ENCODE measurements at regions not wholly inside any gene's neighbourhood (a gene's known extent, or its start where the extent isn't known, plus 50 kb on each side); places are given as distances from the start of the nearest gene placed in this dataset.

- no peaks in the 10 kb centered on the region for H3K9me3 Mint-ChIP-seq
- H3K27ac Mint-ChIP-seq: no peak overlapping the region
- intact Hi-C loops (cut with micrococcal nuclease): no loop called here
- CTCF ChIA-PET: no interaction called here
- no peaks in the 10 kb centered on the region for H3K36me3 Mint-ChIP-seq (ENCODE audit: low read depth)
- no peak overlapping the region for H3K4me3 Mint-ChIP-seq
- DNase-seq: no peak
- peaks cover 29% of the 10 kb centered on the region for H3K4me1 Mint-ChIP-seq (ENCODE audit: low read depth)
- no peaks in the 10 kb centered on the region for H3K27me3 Mint-ChIP-seq (ENCODE audit: low read depth)
These were observed 279.6 kb upstream of the PRDM1 start for GRCh38 chr6:105806486-105806920.

- DNase-seq: no peak
- H3K9me3 Mint-ChIP-seq: no peaks in the 10 kb centered on the region
- CTCF ChIA-PET: no interaction called here
- H3K4me3 Mint-ChIP-seq: no peak overlapping the region
- no peak overlapping the region for H3K27ac Mint-ChIP-seq
- no peaks in the 10 kb centered on the region for H3K36me3 Mint-ChIP-seq (ENCODE audit: low read depth)
- no peaks in the 10 kb centered on the region for H3K27me3 Mint-ChIP-seq (ENCODE audit: low read depth)
- intact Hi-C loops (cut with micrococcal nuclease): no loop called here
- H3K4me1 Mint-ChIP-seq (ENCODE audit: low read depth): peaks cover 26% of the 10 kb centered on the region
These were observed 280.6 kb upstream of the PRDM1 start for GRCh38 chr6:105805501-105806023.

- intact Hi-C loops (cut with micrococcal nuclease): no loop called here
- no peak overlapping the region for H3K27ac Mint-ChIP-seq
- DNase-seq: no peak
- no peaks in the 10 kb centered on the region for H3K9me3 Mint-ChIP-seq
- peaks cover 14% of the 10 kb centered on the region for H3K4me1 Mint-ChIP-seq (ENCODE audit: low read depth)
- H3K36me3 Mint-ChIP-seq (ENCODE audit: low read depth): no peaks in the 10 kb centered on the region
- H3K4me3 Mint-ChIP-seq: no peak overlapping the region
- CTCF ChIA-PET: no interaction called here
- no peaks in the 10 kb centered on the region for H3K27me3 Mint-ChIP-seq (ENCODE audit: low read depth)
These were observed 281.7 kb upstream of the PRDM1 start for GRCh38 chr6:105804424-105804823.

- no peaks in the 10 kb centered on the region for H3K27me3 Mint-ChIP-seq (ENCODE audit: low read depth)
- H3K4me1 Mint-ChIP-seq (ENCODE audit: low read depth): peaks cover 10% of the 10 kb centered on the region
- no peak overlapping the region for H3K27ac Mint-ChIP-seq
- no peaks in the 10 kb centered on the region for H3K36me3 Mint-ChIP-seq (ENCODE audit: low read depth)
- CTCF ChIA-PET: no interaction called here
- H3K4me3 Mint-ChIP-seq: no peak overlapping the region
- H3K9me3 Mint-ChIP-seq: no peaks in the 10 kb centered on the region
- DNase-seq: no peak
- intact Hi-C loops (cut with micrococcal nuclease): no loop called here
These were observed 282.1 kb upstream of the PRDM1 start for GRCh38 chr6:105804000-105804399.

DNA sequence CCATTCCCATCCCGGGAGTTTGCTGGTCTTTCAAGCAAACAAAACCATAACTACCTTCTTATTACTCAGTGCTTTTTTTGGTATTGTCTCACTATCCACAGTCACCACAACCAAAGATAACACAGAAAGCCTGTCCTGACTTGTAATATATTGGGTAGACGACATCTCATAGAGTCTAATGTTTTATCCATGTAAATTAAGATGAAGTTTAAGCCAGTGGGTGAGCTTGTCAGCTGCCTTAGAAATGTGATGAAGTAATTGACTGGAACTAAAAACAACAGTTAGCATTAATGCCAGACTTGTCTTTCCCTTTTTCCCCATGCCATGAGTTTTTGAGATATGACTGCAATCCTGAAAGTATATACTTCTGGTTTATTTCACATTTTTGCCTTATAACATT, 282.7 kb upstream of the PRDM1 start:
- no peak for DNase-seq
- Mint-ChIP-seq H3K27ac (no peak overlapping the region), H3K9me3 (no peaks in the 10 kb centered on the region), H3K27me3 (ENCODE audit: low read depth) (no peaks in the 10 kb centered on the region), H3K4me1 (ENCODE audit: low read depth) (peaks cover 5% of the 10 kb centered on the region), H3K36me3 (ENCODE audit: low read depth) (no peaks in the 10 kb centered on the region), H3K4me3 (no peak overlapping the region)
- intact Hi-C loops (cut with micrococcal nuclease): no loop called here
- CTCF ChIA-PET: no interaction called here

DNA sequence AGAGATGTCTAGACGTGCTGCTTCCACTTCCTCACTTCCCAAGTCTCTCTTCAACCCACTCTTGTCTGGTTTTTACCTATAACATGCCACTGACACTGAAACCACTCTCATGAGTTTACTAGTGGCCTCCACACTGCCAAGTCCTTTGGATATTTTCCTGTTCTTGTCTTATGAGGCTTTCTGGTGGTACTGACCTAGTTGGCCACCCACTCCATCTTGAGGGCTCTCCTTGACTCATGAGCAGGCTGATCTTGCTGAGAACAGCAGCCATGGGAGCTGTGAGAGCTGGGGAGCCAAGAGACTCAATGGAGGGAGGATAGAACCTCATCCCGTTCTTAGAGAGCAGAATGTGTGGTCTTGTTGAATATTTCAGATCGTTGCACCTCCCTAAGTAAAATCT, 283.4 kb upstream of the PRDM1 start:
- CTCF ChIA-PET: no interaction called here
- no peaks in the 10 kb centered on the region for H3K4me1 Mint-ChIP-seq (ENCODE audit: low read depth)
- no peak overlapping the region for H3K27ac Mint-ChIP-seq
- DNase-seq: no peak
- intact Hi-C loops (cut with micrococcal nuclease): no loop called here
- H3K36me3 Mint-ChIP-seq (ENCODE audit: low read depth): no peaks in the 10 kb centered on the region
- H3K4me3 Mint-ChIP-seq: no peak overlapping the region
- H3K27me3 Mint-ChIP-seq (ENCODE audit: low read depth): no peaks in the 10 kb centered on the region
- H3K9me3 Mint-ChIP-seq: no peaks in the 10 kb centered on the region

DNA sequence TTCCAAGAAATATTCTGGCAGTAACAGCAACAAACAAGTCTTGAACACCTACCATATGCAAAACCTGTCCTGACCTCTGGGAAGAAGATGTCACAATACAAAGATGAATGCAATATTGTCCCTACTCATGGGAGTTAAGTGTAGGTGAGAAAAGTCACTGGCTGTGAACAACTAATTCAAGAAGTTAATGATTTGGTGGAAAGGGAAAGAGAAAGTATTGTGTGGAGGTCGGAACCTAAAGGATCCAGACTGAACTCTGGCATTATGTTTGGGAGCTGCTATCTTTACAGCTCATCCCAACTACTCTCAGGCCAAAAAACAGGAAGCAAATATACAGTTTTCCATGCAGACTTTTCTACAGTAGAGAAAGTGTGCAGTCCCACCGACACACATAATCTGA, 285.3 kb upstream of the PRDM1 start:
- Mint-ChIP-seq H3K9me3 (no peaks in the 10 kb centered on the region), H3K27ac (no peak overlapping the region), H3K27me3 (ENCODE audit: low read depth) (no peaks in the 10 kb centered on the region), H3K4me1 (ENCODE audit: low read depth) (peaks cover 1% of the 10 kb centered on the region), H3K4me3 (no peak overlapping the region), H3K36me3 (ENCODE audit: low read depth) (no peaks in the 10 kb centered on the region)
- intact Hi-C loops (cut with micrococcal nuclease): no loop called here
- DNase-seq: no peak
- CTCF ChIA-PET: no interaction called here

- no peaks in the 10 kb centered on the region for H3K9me3 Mint-ChIP-seq
- H3K36me3 Mint-ChIP-seq (ENCODE audit: low read depth): no peaks in the 10 kb centered on the region
- CTCF ChIA-PET: no interaction called here
- H3K27ac Mint-ChIP-seq: no peak overlapping the region
- no peak overlapping the region for H3K4me3 Mint-ChIP-seq
- H3K27me3 Mint-ChIP-seq (ENCODE audit: low read depth): no peaks in the 10 kb centered on the region
- intact Hi-C loops (cut with micrococcal nuclease): no loop called here
- H3K4me1 Mint-ChIP-seq (ENCODE audit: low read depth): peaks cover 6% of the 10 kb centered on the region
- no peak for DNase-seq
These were observed 285.7 kb upstream of the PRDM1 start for GRCh38 chr6:105800398-105800797.

DNA sequence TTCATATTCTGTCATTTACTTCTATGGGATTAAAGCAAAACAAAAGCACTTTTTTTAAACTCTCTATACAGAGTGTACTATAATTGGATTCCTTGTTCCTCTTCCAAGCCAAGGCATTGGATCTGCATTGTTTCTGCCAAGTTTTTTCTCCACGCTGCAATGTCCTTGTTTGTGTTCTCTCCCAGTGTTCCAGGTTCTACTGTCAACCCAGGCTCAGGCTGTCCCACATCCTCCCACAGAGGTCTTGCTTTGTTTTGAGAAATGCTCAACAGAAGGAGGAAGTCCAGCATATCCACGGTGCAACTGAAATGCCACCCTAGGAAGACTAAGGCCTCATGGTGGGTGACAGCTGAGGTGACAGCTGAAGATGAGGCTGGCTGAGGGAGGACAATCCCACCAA, 287.1 kb upstream of the PRDM1 start:
- Mint-ChIP-seq H3K36me3 (ENCODE audit: low read depth) (no peaks in the 10 kb centered on the region), H3K4me1 (ENCODE audit: low read depth) (peaks cover 18% of the 10 kb centered on the region), H3K27me3 (ENCODE audit: low read depth) (no peaks in the 10 kb centered on the region), H3K4me3 (no peak overlapping the region), H3K9me3 (no peaks in the 10 kb centered on the region), H3K27ac (no peak overlapping the region)
- no peak for DNase-seq
- intact Hi-C loops (cut with micrococcal nuclease): no loop called here
- CTCF ChIA-PET: interaction anchor here (0.7 kb wide), 1 partner anchor 1765 kb away, joined by 3 read pairs; no protein-coding TSS in a partner anchor

DNA sequence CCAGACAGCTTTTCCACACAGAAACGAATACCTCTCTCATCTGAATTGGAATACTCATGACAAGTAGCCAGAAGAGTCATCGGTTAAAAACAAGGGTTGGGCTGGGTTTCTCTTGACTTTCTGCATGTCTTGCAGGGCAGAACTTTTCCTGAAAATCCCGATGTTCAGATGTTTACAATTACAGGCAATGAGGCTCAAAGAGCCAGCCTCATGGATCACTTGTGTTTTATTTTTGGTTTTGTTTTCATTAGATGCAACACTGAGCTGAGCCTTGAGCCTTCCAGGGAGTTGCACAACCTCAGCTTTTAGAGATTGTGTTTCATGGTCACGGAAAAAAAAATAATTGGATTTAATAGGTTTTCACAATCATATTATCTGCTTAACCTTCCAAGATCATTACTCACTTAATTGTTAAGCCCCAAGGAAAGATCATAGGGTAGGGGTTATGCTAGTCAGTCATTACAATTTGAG, 288.1 kb upstream of the PRDM1 start:
- no peak for DNase-seq
- no peak overlapping the region for H3K4me3 Mint-ChIP-seq
- intact Hi-C loops (cut with micrococcal nuclease): no loop called here
- peaks cover 28% of the 10 kb centered on the region for H3K4me1 Mint-ChIP-seq (ENCODE audit: low read depth)
- H3K27me3 Mint-ChIP-seq (ENCODE audit: low read depth): no peaks in the 10 kb centered on the region
- H3K27ac Mint-ChIP-seq: no peak overlapping the region
- CTCF ChIA-PET: no interaction called here
- H3K9me3 Mint-ChIP-seq: no peaks in the 10 kb centered on the region
- no peaks in the 10 kb centered on the region for H3K36me3 Mint-ChIP-seq (ENCODE audit: low read depth)

- no peak for DNase-seq
- Mint-ChIP-seq H3K36me3 (ENCODE audit: low read depth) (no peaks in the 10 kb centered on the region), H3K9me3 (no peaks in the 10 kb centered on the region), H3K4me3 (no peak overlapping the region), H3K27me3 (ENCODE audit: low read depth) (no peaks in the 10 kb centered on the region), H3K27ac (no peak overlapping the region), H3K4me1 (ENCODE audit: low read depth) (peaks cover 32% of the 10 kb centered on the region)
- CTCF ChIA-PET: interaction anchor here (0.8 kb wide), 1 partner anchor 16 kb away, joined by 3 read pairs; no protein-coding TSS in a partner anchor
- intact Hi-C loops (cut with micrococcal nuclease): no loop called here
These were observed 288.7 kb upstream of the PRDM1 start for GRCh38 chr6:105797286-105797979.

- H3K9me3 Mint-ChIP-seq: no peaks in the 10 kb centered on the region
- H3K4me3 Mint-ChIP-seq: no peak overlapping the region
- H3K4me1 Mint-ChIP-seq (ENCODE audit: low read depth): peaks cover 42% of the 10 kb centered on the region
- CTCF ChIA-PET: interaction anchor here (0.6 kb wide), 1 partner anchor 137 kb away, joined by 3 read pairs; no protein-coding TSS in a partner anchor
- no peaks in the 10 kb centered on the region for H3K27me3 Mint-ChIP-seq (ENCODE audit: low read depth)
- no peak for DNase-seq
- no peak overlapping the region for H3K27ac Mint-ChIP-seq
- no peaks in the 10 kb centered on the region for H3K36me3 Mint-ChIP-seq (ENCODE audit: low read depth)
- intact Hi-C loops (cut with micrococcal nuclease): no loop called here
These were observed 290.1 kb upstream of the PRDM1 start for GRCh38 chr6:105795913-105796517.

DNA sequence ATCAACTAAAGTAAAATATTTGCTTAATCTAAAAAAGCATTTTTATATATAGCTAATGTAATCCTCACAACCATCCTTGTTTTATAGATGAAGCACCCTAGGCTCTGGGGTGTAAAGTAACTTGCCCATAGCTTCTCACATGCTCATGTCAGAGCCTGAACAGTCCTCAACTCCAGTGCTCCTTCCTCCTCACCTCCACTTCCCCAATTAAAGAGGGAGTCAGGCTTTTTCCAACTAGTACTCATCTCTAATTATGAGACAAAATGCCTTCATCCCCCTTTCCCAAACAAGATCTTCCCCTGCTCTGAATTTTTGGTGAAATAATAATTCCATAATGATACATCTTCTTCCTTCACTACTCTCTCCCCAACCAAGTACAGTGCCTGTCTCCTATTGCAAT, 290.8 kb upstream of the PRDM1 start:
- Mint-ChIP-seq H3K4me3 (no peak overlapping the region), H3K27me3 (ENCODE audit: low read depth) (no peaks in the 10 kb centered on the region), H3K9me3 (no peaks in the 10 kb centered on the region), H3K4me1 (ENCODE audit: low read depth) (peaks cover 43% of the 10 kb centered on the region), H3K27ac (no peak overlapping the region), H3K36me3 (ENCODE audit: low read depth) (no peaks in the 10 kb centered on the region)
- CTCF ChIA-PET: interaction anchor here (0.9 kb wide), 1 partner anchor 364 kb away, joined by 3 read pairs; no protein-coding TSS in a partner anchor
- no peak for DNase-seq
- intact Hi-C loops (cut with micrococcal nuclease): no loop called here

All from activated naive CD4-positive, alpha-beta T cell treated with anti-CD3 and anti-CD28 coated beads for 36 hours (primary cell).